HEK293 (cell line): ENCODE measurements at regions not wholly inside any gene's neighbourhood (a gene's known extent, or its start where the extent isn't known, plus 50 kb on each side); places are given as distances from the start of the nearest gene placed in this dataset.

Source experiments
- CTCF ChIA-PET: fragments of 350-600 bp; formaldehyde crosslinking; extraction: SDS; loops from one replicate; lab custom pipeline; 2021; ENCODE audit warnings: antibody characterized with exemption; lab: Yijun Ruan, JAX
- POLR2A ChIA-PET: fragments of 300-600 bp; formaldehyde crosslinking; extraction: SDS; loops from one replicate; lab custom pipeline; 2020; ENCODE audit warnings: antibody characterized with exemption, inconsistent platforms; lab: Yijun Ruan, JAX
- H3K27ac ChIP-seq: fragments of 200-500 bp; sonication (Bioruptor generic); 2 replicates; pipeline ENCODE4 v1.5.1; 2014; ENCODE audit warnings: low read depth, low read length, control low read depth, inconsistent platforms; ENCODE audit errors: extremely low read depth
- H3K36me3 ChIP-seq, 2 experiments: fragments of 200-500 bp in 1 of 2; sonication (Bioruptor generic) in 1 of 2; 1 replicate in 1 of 2; 2 replicates in 1 of 2; pipeline ENCODE4 v1.5.1; 2014 to 2017; ENCODE audit warnings: inconsistent platforms in 2 of 2, low read length in 2 of 2; ENCODE audit not compliant: control insufficient read depth in 2 of 2, insufficient read depth in 1 of 2
- H3K4me1 ChIP-seq: fragments of 200-500 bp; sonication (Bioruptor generic); 2 replicates; pipeline ENCODE4 v1.5.1; 2014; ENCODE audit warnings: mild to moderate bottlenecking, low read length, inconsistent platforms; ENCODE audit not compliant: control insufficient read depth, insufficient read depth
- H3K4me3 ChIP-seq: 2 replicates; pipeline ENCODE4 v1.5.1; 2011; ENCODE audit warnings: low read depth, mild to moderate bottlenecking, control low read depth, low read length, moderate library complexity
- H3K9me3 ChIP-seq: fragments of 200-500 bp; sonication (Bioruptor generic); 2 replicates; pipeline ENCODE4 v1.5.1; 2014; ENCODE audit warnings: low read depth, low read length, inconsistent platforms; ENCODE audit not compliant: control insufficient read depth, insufficient read depth
- MEIS1 ChIP-seq: sonication (generic); formaldehyde crosslinking; IDR thresholded peaks from 2 replicates; pipeline ENCODE4 v1.8.1; 2022; ENCODE audit warnings: missing genetic modification reagents, mild to moderate bottlenecking, borderline replicate concordance
- MZF1 ChIP-seq: fragments of 450-650 bp; formaldehyde crosslinking; IDR thresholded peaks from 2 replicates; pipeline ENCODE4 v1.5.1; 2017; ENCODE audit warnings: missing biosample characterization, missing genetic modification characterization, borderline replicate concordance
- PRDM4 ChIP-seq: fragments of 450-650 bp; formaldehyde crosslinking; IDR thresholded peaks from 2 replicates; pipeline ENCODE4 v1.5.1; 2017; ENCODE audit warnings: missing biosample characterization, missing genetic modification characterization
- TCF7L2 ChIP-seq: IDR thresholded peaks from 2 replicates; pipeline ENCODE4 v1.6.1; 2011; ENCODE audit warnings: low read depth, mild to moderate bottlenecking, inconsistent platforms, low read length, moderate library complexity, borderline replicate concordance
- ZNF138 ChIP-seq: fragments of 450-650 bp; formaldehyde crosslinking; IDR thresholded peaks from 2 replicates; pipeline ENCODE4 v1.5.1; 2016; ENCODE audit warnings: missing biosample characterization, missing genetic modification characterization, borderline replicate concordance
- ZNF2 ChIP-seq: fragments of 450-650 bp; formaldehyde crosslinking; IDR thresholded peaks from 2 replicates; pipeline ENCODE4 v1.5.1; 2016; ENCODE audit warnings: missing biosample characterization, missing genetic modification characterization
- ZNF211 ChIP-seq: fragments of 450-650 bp; formaldehyde crosslinking; IDR thresholded peaks from 2 replicates; pipeline ENCODE4 v1.5.1; 2016; ENCODE audit warnings: low read depth, missing biosample characterization, missing genetic modification characterization
- ZNF292 ChIP-seq: fragments of 450-650 bp; formaldehyde crosslinking; IDR thresholded peaks from 2 replicates; pipeline ENCODE4 v1.5.1; 2016; ENCODE audit warnings: low read depth, missing biosample characterization, missing genetic modification characterization, borderline replicate concordance
- ZNF302 ChIP-seq: fragments of 450-650 bp; formaldehyde crosslinking; IDR thresholded peaks from 2 replicates; pipeline ENCODE4 v1.5.1; 2016; ENCODE audit warnings: missing biosample characterization, missing genetic modification characterization, low read depth
- ZNF416 ChIP-seq: fragments of 450-650 bp; formaldehyde crosslinking; IDR thresholded peaks from 2 replicates; pipeline ENCODE4 v1.5.1; 2016; ENCODE audit warnings: missing biosample characterization, missing genetic modification characterization
- ZNF660 ChIP-seq: fragments of 450-650 bp; IDR thresholded peaks from 2 replicates; pipeline ENCODE4 v1.5.1; 2018; ENCODE audit warnings: missing biosample characterization, mild to moderate bottlenecking, missing genetic modification characterization
- ZNF677 ChIP-seq: fragments of 450-650 bp; IDR thresholded peaks from 2 replicates; pipeline ENCODE4 v1.5.0; 2018; ENCODE audit warnings: missing biosample characterization, mild to moderate bottlenecking, missing genetic modification characterization, moderate library complexity
- ZNF792 ChIP-seq: fragments of 450-650 bp; formaldehyde crosslinking; IDR thresholded peaks from 2 replicates; pipeline ENCODE4 v1.5.1; 2016; ENCODE audit warnings: missing biosample characterization, missing genetic modification characterization
- TF ChIP-seq, protein P1 (sequence below): fragments of 450-650 bp; formaldehyde crosslinking; IDR thresholded peaks from 2 replicates; pipeline ENCODE4 v1.5.1; 2016; ENCODE audit warnings: missing biosample characterization, missing genetic modification characterization
- TF ChIP-seq, protein P2 (sequence below): fragments of 450-650 bp; formaldehyde crosslinking; IDR thresholded peaks from 2 replicates; pipeline ENCODE4 v1.5.1; 2016; ENCODE audit warnings: missing biosample characterization, missing genetic modification characterization
- TF ChIP-seq, protein P3 (sequence below): fragments of 450-650 bp; formaldehyde crosslinking; IDR thresholded peaks from 2 replicates; pipeline ENCODE4 v1.5.1; 2017; ENCODE audit warnings: missing biosample characterization, missing genetic modification characterization
- TF ChIP-seq, protein P4 (sequence below): fragments of 450-650 bp; formaldehyde crosslinking; IDR thresholded peaks from 2 replicates; pipeline ENCODE4 v1.5.1; 2016; ENCODE audit warnings: missing biosample characterization, missing genetic modification characterization

GRCh38 chr7:124480821-124481290 is 284.7 kb downstream of the GPR37 start:
- TF ChIP-seq ZNF660 (tag by site-specific recombination): no peak
- no peak for TF ChIP-seq ZNF211 (tag by site-specific recombination)
- no peak for TF ChIP-seq ZNF138
- no peak for TF ChIP-seq TCF7L2
- TF ChIP-seq ZNF677 (tag by site-specific recombination): no peak
- TF ChIP-seq ZNF302 (tag by site-specific recombination): no peak
- TF ChIP-seq, protein P1, sequence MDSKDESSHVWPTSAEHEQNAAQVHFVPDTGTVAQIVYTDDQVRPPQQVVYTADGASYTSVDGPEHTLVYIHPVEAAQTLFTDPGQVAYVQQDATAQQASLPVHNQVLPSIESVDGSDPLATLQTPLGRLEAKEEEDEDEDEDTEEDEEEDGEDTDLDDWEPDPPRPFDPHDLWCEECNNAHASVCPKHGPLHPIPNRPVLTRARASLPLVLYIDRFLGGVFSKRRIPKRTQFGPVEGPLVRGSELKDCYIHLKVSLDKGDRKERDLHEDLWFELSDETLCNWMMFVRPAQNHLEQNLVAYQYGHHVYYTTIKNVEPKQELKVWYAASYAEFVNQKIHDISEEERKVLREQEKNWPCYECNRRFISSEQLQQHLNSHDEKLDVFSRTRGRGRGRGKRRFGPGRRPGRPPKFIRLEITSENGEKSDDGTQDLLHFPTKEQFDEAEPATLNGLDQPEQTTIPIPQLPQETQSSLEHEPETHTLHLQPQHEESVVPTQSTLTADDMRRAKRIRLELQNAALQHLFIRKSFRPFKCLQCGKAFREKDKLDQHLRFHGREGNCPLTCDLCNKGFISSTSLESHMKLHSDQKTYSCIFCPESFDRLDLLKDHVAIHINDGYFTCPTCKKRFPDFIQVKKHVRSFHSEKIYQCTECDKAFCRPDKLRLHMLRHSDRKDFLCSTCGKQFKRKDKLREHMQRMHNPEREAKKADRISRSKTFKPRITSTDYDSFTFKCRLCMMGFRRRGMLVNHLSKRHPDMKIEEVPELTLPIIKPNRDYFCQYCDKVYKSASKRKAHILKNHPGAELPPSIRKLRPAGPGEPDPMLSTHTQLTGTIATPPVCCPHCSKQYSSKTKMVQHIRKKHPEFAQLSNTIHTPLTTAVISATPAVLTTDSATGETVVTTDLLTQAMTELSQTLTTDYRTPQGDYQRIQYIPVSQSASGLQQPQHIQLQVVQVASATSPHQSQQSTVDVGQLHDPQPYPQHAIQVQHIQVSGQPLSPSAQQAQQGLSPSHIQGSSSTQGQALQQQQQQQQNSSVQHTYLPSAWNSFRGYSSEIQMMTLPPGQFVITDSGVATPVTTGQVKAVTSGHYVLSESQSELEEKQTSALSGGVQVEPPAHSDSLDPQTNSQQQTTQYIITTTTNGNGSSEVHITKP (tag by site-specific recombination): no peak
- TF ChIP-seq ZNF416 (tag by site-specific recombination): no peak
- no peak for TF ChIP-seq ZNF292 (tag by site-specific recombination)
- TF ChIP-seq PRDM4 (tag by site-specific recombination): no peak
- TF ChIP-seq MZF1 (tag by site-specific recombination): no peak
- TF ChIP-seq, protein P2, sequence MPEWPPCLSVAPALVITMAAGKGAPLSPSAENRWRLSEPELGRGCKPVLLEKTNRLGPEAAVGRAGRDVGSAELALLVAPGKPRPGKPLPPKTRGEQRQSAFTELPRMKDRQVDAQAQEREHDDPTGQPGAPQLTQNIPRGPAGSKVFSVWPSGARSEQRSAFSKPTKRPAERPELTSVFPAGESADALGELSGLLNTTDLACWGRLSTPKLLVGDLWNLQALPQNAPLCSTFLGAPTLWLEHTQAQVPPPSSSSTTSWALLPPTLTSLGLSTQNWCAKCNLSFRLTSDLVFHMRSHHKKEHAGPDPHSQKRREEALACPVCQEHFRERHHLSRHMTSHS (tag by site-specific recombination): no peak
- TF ChIP-seq ZNF2 (tag by site-specific recombination): no peak
- TF ChIP-seq, protein P3, sequence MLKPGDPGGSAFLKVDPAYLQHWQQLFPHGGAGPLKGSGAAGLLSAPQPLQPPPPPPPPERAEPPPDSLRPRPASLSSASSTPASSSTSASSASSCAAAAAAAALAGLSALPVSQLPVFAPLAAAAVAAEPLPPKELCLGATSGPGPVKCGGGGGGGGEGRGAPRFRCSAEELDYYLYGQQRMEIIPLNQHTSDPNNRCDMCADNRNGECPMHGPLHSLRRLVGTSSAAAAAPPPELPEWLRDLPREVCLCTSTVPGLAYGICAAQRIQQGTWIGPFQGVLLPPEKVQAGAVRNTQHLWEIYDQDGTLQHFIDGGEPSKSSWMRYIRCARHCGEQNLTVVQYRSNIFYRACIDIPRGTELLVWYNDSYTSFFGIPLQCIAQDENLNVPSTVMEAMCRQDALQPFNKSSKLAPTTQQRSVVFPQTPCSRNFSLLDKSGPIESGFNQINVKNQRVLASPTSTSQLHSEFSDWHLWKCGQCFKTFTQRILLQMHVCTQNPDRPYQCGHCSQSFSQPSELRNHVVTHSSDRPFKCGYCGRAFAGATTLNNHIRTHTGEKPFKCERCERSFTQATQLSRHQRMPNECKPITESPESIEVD (tag by site-specific recombination): no peak
- no peak for TF ChIP-seq ZNF792 (tag by site-specific recombination)
- TF ChIP-seq, protein P4, sequence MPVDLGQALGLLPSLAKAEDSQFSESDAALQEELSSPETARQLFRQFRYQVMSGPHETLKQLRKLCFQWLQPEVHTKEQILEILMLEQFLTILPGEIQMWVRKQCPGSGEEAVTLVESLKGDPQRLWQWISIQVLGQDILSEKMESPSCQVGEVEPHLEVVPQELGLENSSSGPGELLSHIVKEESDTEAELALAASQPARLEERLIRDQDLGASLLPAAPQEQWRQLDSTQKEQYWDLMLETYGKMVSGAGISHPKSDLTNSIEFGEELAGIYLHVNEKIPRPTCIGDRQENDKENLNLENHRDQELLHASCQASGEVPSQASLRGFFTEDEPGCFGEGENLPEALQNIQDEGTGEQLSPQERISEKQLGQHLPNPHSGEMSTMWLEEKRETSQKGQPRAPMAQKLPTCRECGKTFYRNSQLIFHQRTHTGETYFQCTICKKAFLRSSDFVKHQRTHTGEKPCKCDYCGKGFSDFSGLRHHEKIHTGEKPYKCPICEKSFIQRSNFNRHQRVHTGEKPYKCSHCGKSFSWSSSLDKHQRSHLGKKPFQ: no peak
- TF ChIP-seq MEIS1 (CRISPR knock-in tag): no peak
- no peak overlapping the region for H3K4me3 ChIP-seq
- POLR2A ChIA-PET: no interaction called here
- no peak overlapping the region for H3K27ac ChIP-seq
- CTCF ChIA-PET: no interaction called here
- no peaks in the 10 kb centered on the region for H3K36me3 ChIP-seq
- H3K9me3 ChIP-seq: no peaks in the 10 kb centered on the region
- no peaks in the 10 kb centered on the region for H3K4me1 ChIP-seq
